Fibroblast of the conjunctiva (primary cell): ENCODE measurements at regions not wholly inside any gene's neighbourhood (a gene's known extent, or its start where the extent isn't known, plus 50 kb on each side); places are given as distances from the start of the nearest gene placed in this dataset.
"Not testable (repeated sequence)": the region's sequence is repeated elsewhere in the genome, so short reads cannot be mapped to it uniquely, and the experiment has no call there.

ENCODE experiments used
- DNase-seq: peaks from one replicate; pipeline ENCODE4 v3.0.0-alpha.2; 2010; ENCODE audit warnings: low read depth

GRCh38 chr5:66353186-66353585 is 209.1 kb downstream of the SREK1 start:
- DNase-seq, result no peak

GRCh38 chr5:66354422-66354821 is 210.3 kb downstream of the SREK1 start:
- DNase-seq, result no peak

DNA sequence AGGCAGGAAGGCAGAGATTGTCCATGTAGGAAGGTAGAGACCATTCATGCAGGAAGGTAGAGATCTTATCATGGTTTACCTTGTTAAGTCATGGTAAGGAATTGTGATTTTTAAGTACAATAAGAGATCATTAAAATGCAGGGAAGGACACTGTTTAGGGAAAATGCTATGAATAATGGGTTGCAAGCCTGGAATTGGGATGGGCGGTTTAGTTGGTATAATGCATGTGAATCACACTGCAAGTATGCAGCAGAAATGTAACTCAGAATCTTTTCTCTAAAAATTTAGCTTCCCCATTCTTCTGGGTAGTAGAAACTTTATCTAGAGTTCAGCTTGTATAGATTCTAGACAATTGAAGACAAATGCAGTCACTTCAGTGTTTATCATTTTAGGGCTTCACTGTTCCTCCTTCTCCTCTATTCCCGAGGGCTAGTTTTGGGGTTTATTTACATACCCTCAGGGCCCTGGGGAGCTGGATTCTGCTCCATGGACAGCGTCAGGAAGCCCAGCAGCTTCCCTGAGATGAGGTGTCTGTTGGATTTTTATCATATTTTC is 212.0 kb downstream of the SREK1 start:
- no peak for DNase-seq

DNA sequence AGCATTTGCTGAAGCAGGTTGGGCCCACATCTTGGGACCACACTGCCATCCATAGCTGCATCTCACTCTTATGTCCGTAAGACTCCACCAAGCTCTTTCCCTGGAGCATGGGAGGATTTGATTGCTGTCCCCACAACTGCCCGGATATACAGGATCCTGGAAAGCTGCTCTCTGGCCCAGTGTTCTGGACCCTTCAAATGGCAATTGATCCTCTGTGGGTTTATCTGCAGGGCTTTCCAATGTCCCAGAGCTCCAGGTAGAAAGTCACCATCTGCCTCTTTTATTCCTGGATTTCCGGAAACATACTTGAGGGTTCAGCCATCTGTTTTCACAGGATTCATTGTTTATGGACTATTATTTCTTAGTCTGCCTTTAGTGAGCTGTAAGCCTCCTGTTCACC is 214.6 kb downstream of the SREK1 start:
- no peak for DNase-seq

- DNase-seq, result no peak
Observed at GRCh38 chr5:66361070-66361469, 217.0 kb downstream of the SREK1 start.

GRCh38 chr5:66362046-66362445 is 217.9 kb downstream of the SREK1 start:
- DNase-seq, result no peak

DNA sequence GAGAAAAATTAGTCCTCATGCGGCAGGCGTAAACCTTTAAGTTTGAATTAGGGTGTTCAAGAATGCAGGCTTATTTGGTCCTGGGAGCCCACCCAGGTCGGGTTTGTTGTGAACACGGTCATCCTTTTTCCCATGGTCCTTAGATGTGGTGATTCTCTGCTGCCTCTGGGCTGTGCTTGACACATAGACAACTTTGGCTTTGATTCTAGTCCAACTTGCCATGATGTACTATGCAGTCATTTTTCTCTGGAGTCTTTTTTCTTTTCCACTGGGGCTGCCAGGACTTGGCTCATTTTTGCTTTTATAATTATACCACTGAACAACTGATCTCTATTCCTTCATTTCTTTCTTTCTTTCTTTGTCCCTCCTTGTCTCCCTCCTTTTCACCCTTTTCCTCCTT is 218.6 kb downstream of the SREK1 start:
- no peak for DNase-seq

DNA sequence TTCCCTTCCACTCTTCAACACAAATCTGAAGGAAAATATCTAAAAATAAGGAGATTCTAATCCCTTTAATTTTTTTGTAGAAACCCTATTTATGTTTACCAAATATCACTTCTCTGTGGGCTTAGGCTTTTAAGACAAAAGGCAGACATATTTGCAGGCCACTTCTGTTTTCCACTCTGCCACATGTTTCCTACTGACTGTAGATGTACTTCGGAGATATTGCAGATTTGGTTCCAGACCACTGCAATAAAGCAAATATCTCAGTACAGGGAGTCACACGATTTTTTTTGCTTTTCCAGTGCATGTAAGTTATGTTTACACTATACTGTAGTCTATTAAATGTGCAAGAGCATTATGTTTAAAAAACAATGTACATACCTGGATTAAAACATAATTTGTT is 219.0 kb downstream of the SREK1 start:
- no peak for DNase-seq

DNA sequence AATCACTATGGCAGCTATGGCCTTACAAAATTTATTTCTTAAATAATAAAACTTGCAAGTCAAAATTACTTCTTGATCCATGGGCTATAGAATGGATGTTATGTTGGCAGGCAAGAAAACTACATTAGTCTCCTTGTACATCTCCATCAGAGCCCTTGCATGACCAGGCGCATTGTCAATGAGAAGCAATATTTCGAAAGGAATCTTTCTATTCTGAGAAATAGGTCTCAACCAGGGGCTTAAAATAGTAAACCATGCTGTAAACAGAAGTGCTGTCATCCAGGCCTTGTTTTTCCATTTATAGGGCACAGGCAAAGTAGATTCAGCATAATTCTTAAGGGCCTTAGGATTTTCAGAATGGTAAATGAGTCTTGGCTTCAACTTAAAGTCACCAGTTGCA is 220.1 kb downstream of the SREK1 start:
- no peak for DNase-seq

GRCh38 chr5:66365981-66366380 is 221.9 kb downstream of the SREK1 start:
- DNase-seq, result no peak

DNA sequence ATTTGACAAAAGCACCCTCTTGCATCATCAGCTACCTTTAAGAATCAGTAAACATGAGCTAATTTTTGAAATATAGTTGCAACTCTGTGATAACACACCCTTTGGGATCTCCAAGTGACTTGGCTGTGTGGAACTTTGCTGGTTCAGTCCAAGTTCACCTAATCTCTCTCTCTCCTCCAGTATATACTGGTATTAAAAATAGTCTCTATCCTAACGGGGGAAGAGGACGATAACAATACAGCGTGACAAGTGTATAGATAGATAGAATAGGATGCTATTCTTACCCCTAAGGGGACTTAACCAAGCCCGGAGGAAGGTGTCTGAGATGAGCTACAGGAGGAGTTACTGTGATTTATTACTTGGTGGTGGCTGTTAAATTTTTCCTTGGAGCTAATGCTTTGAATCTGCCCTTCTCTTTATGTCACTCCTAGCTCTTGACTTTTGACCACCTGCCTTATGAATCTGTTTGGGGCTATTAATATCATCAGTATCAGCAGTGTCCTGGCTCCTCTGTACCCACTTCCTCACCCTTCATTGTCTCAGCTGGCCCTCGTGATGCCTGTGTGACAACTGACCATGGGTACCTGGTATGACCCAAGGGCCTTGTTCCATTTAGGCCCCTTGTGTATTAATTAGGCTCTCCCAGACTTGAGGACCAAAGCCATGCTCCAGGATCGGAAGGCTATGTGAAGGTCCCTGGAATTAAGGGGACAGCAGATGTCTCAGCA is 223.9 kb downstream of the SREK1 start:
- DNase-seq, result no peak

DNA sequence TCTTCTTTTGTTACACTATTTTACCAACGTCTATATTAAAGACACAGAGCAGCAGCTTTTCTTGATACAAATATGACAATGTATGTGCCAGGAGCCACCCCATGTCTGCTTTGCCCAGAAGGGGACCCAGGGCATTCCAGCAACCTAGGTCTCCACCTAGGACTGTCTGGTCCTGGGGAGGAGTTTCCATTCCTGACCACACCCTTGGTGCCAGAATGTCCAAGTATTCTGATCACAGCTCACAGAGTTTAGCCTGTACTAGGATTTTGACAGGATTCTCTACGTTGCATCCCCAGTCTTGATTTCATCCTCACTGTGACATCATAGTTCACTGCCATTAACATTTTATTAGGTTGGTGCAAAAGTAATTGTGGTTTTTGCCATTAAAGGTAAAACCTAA is 224.7 kb downstream of the SREK1 start:
- no peak for DNase-seq

DNA sequence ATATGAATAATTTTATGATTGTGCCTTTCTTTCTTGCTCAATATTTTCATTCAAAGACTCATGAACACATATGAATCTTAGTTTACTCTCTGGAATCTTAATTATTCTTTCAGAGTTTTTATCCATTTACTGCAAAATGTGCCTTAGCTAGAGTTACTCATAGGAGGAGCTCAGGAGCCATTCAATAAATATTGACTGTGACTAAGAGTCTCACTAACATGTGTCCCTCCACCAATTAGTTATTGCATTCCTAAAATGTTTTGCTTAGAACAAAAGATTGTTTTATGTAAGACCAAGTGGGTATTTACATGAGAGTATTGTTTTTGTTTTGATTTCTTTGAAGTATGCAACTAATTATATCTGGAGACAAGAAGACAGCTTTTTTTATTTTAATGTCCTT is 218.4 kb upstream of the MAST4 start:
- no peak for DNase-seq

DNA sequence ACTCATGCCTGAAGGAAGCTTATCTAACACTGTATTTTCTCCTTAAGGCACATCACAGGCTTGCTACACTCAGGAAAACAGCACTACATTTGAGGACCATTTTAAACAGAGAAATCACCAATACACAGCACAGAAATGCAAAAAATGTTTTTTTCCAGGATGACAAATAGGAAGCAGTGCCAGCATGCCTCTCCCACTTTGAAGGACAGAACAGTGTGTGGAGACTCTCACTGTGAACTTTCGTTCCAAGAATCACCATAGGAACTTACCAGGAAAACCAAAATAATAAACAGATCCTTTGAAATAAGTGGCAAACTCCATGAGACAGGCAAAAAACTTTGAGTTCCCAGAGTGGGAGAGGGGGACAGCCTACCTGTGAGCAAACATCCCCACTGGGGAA is 217.8 kb upstream of the MAST4 start:
- no peak for DNase-seq

- DNase-seq, result no peak
Observed at GRCh38 chr5:66382152-66382551, 214.0 kb upstream of the MAST4 start.

- not testable (repeated sequence) for DNase-seq
Observed at GRCh38 chr5:66405145-66405544, 191.0 kb upstream of the MAST4 start.

- no peak for DNase-seq
Observed at GRCh38 chr5:66406761-66407336, 189.3 kb upstream of the MAST4 start.

DNA sequence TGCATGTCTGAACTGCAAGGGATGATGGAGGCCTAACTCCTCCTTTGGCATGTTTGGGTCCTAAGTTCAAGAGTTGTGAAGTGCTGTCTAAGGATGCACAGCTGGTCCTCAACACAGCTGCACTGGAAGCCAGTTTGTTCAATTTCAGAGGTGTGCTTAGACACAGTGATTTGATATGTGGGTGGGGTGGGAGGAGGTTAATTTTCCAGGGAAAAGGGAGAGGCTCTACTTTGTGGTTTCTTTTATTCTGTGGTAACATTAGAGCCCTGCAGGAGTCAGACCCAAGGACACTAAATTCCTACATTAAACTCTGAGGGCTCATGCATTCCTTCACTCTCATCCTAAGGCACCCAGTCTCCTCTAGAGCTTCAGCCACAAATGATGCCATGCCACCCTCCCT is 188.4 kb upstream of the MAST4 start:
- DNase-seq, result no peak

- DNase-seq, result no peak
Observed at GRCh38 chr5:66408576-66408975, 187.6 kb upstream of the MAST4 start.

DNA sequence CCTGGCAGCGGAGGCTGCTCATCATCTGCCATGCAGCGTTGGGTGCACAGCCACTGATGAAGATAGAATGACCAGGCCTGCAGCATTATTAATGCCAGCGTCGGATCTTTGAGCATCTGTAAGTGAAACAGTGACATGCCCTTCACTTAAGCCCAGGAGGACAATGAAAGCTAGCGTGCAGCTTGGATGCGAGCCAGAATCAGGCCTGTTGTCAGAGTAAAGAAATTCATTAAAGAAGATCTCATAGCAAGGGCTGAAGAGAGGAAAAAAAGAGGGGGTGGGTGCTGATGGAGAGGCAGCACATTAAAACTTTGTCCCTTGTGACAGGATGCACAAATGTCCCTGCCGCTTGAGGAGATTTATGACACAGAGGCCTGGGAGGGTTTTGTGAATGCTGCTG is 186.1 kb upstream of the MAST4 start:
- DNase-seq, result no peak

GRCh38 chr5:66411701-66412100 is 184.5 kb upstream of the MAST4 start:
- DNase-seq, result no peak

DNA sequence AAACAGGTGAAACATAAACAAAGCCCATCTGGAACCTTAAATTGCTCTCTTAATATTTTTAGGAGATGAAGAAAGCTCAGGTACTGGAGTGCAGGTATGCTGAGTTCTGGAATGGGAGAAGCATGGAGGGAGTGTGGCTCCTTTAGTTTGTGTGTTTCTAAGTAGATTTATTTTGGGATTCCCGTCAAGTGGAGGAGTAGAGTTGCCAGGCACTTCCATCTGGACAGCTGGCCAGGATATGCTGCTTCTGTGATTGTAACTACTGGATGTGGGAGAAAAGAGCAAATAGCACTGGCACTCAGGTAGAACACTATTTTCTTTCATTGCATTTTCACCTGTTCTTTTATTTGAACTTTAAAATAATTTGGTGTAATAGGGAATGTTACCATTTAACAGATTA is 182.3 kb upstream of the MAST4 start:
- no peak for DNase-seq

- peak; percentile 3 for DNase-seq
Observed at GRCh38 chr5:66415208-66415607, 181.0 kb upstream of the MAST4 start.

- no peak for DNase-seq
Observed at GRCh38 chr5:66416698-66417097, 179.5 kb upstream of the MAST4 start.
